Liver (tissue), 3 donors: ENCODE measurements at regions not wholly inside any gene's neighbourhood (a gene's known extent, or its start where the extent isn't known, plus 50 kb on each side); places are given as distances from the start of the nearest gene placed in this dataset.

ENCODE experiments used
- CTCF ChIP-seq: fragments of 150-350 bp; IDR thresholded peaks from 2 replicates; pipeline ENCODE4 v1.5.1; 2017; ENCODE audit warnings: improper control_type of control experiment, low read depth, low read length; ENCODE audit not compliant: missing input control
- FOXA1 ChIP-seq: IDR thresholded peaks from 2 replicates; pipeline ENCODE4 v1.6.1; 2016; ENCODE audit warnings: antibody characterized with exemption
- GABPA ChIP-seq, 2 donors: IDR thresholded peaks in 1 of 2; conservative IDR thresholded peaks in 1 of 2; 2 replicates each; pipeline ENCODE4 v1.6.1; 2016; ENCODE audit warnings: antibody characterized with exemption in 2 of 2, mild to moderate bottlenecking in 1 of 2, moderate library complexity in 1 of 2
- HNF4A ChIP-seq, 2 donors: conservative IDR thresholded peaks; 2 replicates each; pipeline ENCODE4 v1.6.1; 2016; ENCODE audit warnings: antibody characterized with exemption in 2 of 2, mild to moderate bottlenecking in 2 of 2
- MAX ChIP-seq: IDR thresholded peaks from 2 replicates; pipeline ENCODE4 v1.6.1; 2016; ENCODE audit warnings: antibody characterized with exemption
- NR2F2 ChIP-seq: IDR thresholded peaks from 2 replicates; pipeline ENCODE4 v1.6.1; 2016; ENCODE audit warnings: antibody characterized with exemption
- RAD21 ChIP-seq, 2 donors: IDR thresholded peaks; 2 replicates each; pipeline ENCODE4 v1.6.1; 2016; ENCODE audit warnings: antibody characterized with exemption in 2 of 2, mild to moderate bottlenecking in 2 of 2
- RXRA ChIP-seq, 2 donors: IDR thresholded peaks; 2 replicates each; pipeline ENCODE4 v1.6.1; 2017 to 2018; ENCODE audit warnings: antibody characterized with exemption in 2 of 2, mild to moderate bottlenecking in 1 of 2
- TAF1 ChIP-seq: conservative IDR thresholded peaks from 2 replicates; pipeline ENCODE4 v1.6.1; 2016; ENCODE audit warnings: antibody characterized with exemption, mild to moderate bottlenecking
- YY1 ChIP-seq: IDR thresholded peaks from 2 replicates; pipeline ENCODE4 v1.6.1; 2016; ENCODE audit warnings: antibody characterized with exemption, mild to moderate bottlenecking
- donor health status: healthy.
- donor health status: healthy.

DNA sequence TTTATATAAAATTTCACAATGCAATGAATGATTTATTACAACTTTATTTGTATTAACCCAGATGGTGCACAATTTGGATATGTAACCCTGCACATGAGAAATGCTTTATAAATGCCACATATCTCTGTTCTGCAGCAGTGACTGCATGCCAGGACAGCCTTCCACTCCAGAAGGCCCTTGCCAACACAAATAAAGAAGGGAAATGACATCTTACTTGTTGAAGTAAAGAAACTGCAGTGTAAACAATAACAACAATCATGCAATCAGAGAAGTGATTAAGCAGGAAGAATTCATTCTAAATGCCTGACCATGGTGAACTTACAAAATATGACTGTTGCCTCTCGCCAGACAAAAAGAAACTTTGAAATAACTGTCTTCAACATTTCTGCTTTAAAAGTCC, 129.9 kb upstream of the CHST9 start:
- no peak for TF ChIP-seq CTCF
- no peak for TF ChIP-seq RXRA (IDR thresholded peaks at IDR 0.05)
- no peak for TF ChIP-seq NR2F2
- no peak for TF ChIP-seq RAD21 (IDR thresholded peaks at IDR 0.05)
- TF ChIP-seq GABPA (IDR thresholded peaks at IDR 0.05 in 1 of 2, conservative IDR thresholded peaks at IDR 0.05 in 1 of 2): no peak
- no peak for TF ChIP-seq MAX
- no peak for TF ChIP-seq TAF1
- no peak for TF ChIP-seq FOXA1
- TF ChIP-seq YY1: no peak
- TF ChIP-seq HNF4A (conservative IDR thresholded peaks at IDR 0.05): no peak
